Activated naive CD4-positive, alpha-beta T cell treated with anti-CD3 and anti-CD28 coated beads, Interleukin-2, amount 50 U/mL, for 72 hours (primary cell): ENCODE measurements at regions not wholly inside any gene's neighbourhood (a gene's known extent, or its start where the extent isn't known, plus 50 kb on each side); places are given as distances from the start of the nearest gene placed in this dataset.
"Not testable (repeated sequence)": the region's sequence is repeated elsewhere in the genome, so short reads cannot be mapped to it uniquely, and the experiment has no call there.

Experiments used
- ATAC-seq, 2 donors: fragments of 150-1000 bp; cut with Tn5 transposase; 2 replicates each; pipeline ENCODE4 v1.10.0; 2021; ENCODE audit warnings: mild to moderate bottlenecking in 2 of 2, moderate library complexity in 2 of 2
- DNase-seq, 2 donors: peaks; one replicate each; pipeline ENCODE4 v3.0.0; 2021 to 2022; ENCODE audit warnings: low spot score in 2 of 2
- H3K27ac Mint-ChIP-seq, 2 donors: one replicate each; pipeline ENCODE4 v1.8.0; 2022; ENCODE audit warnings: mild to moderate bottlenecking in 2 of 2, mixed read lengths in 2 of 2
- H3K36me3 Mint-ChIP-seq, 2 donors: one replicate each; pipeline ENCODE4 v1.8.0; 2022; ENCODE audit warnings: mixed read lengths in 2 of 2
- H3K9me3 Mint-ChIP-seq, 2 donors: one replicate each; pipeline ENCODE4 v1.8.0; 2022; ENCODE audit warnings: mixed read lengths in 2 of 2

DNA sequence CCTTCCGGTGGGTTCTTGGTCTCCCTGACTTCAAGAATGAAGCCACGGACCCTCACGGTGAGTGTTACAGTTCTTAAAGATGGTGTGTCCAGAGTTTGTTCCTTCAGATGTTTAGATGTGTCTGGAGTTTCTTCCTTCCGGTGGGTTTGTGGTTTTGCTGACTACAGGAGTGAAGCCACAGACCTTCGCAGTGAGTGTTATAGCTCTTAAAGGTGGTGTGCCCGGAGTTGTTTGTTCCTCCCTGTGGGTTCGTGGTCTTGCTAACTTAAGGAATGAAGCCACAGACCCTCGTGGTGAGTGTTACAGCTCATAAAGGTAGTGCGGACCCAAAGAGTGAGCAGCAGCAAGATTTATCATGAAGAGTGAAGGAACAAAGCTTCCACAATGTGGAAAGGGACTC, 87.1 kb upstream of the BASP1 start:
- H3K9me3 Mint-ChIP-seq, H3K27ac Mint-ChIP-seq, H3K36me3 Mint-ChIP-seq, ATAC-seq, DNase-seq: not testable (repeated sequence)

DNA sequence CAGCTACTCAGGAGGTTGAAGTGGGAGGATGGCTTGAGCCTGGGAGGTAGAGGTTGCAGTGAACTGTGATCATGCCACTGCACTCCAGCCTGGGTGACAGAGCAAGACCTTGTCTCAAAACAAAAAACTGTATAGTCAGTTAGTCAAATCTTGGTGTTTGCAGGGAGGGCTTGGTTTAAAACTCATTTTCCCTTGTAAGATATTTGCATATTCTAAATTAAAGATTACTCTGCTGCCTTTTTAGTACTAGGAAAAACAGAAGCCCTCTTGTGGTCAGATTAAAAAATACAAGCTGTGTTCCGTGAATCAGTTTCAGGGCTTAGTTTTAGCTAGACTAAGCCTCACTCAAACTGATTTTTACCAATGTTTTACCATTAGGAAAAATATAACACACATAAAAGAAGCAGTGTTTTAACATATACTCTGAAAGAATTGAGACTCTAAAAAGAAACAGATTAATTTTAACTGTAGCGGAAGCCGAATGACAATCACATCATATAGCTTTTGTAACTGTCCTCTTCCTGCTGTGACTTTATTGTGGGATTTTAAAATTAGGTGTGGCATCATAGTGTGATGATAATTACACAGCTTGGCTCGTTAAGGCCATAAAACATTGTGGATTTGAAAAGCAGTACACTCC, 84.9 kb upstream of the BASP1 start:
- H3K27ac Mint-ChIP-seq, result no peak overlapping the region
- H3K36me3 Mint-ChIP-seq, result no peaks in the 10 kb centered on the region
- no peak for ATAC-seq
- peaks cover 0 to 3% of the 10 kb centered on the region in 2 donors for H3K9me3 Mint-ChIP-seq
- no peak for DNase-seq

GRCh38 chr5:17135050-17135449, 82.4 kb upstream of the BASP1 start:
- Mint-ChIP-seq H3K9me3 (peaks cover 0 to 3% of the 10 kb centered on the region in 2 donors), H3K27ac (no peak overlapping the region), H3K36me3 (no peaks in the 10 kb centered on the region)
- DNase-seq, result no peak
- ATAC-seq, result no peak

DNA sequence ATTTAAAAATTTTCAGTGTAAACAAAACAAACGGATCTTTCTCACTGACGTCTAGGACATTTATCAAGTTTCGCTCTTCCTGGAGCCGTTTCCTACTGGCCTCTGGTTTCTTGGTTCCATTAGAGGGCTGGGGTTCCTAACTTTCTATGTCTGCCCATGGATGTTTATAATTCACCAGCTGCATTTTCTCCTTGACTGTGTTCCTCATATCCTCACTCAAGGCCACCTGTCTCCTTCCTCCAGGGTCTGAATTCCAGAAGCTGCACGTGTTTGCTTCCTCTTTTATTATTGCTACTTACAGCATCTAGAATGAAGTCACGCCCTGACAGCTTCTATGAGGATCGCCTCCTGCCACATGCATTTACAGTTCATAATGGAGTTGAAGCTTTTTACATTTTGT, 74.1 kb upstream of the BASP1 start:
- Mint-ChIP-seq H3K27ac (no peak overlapping the region), H3K36me3 (no peaks in the 10 kb centered on the region), H3K9me3 (no peaks in the 10 kb centered on the region)
- DNase-seq, result no peak
- no peak for ATAC-seq

DNA sequence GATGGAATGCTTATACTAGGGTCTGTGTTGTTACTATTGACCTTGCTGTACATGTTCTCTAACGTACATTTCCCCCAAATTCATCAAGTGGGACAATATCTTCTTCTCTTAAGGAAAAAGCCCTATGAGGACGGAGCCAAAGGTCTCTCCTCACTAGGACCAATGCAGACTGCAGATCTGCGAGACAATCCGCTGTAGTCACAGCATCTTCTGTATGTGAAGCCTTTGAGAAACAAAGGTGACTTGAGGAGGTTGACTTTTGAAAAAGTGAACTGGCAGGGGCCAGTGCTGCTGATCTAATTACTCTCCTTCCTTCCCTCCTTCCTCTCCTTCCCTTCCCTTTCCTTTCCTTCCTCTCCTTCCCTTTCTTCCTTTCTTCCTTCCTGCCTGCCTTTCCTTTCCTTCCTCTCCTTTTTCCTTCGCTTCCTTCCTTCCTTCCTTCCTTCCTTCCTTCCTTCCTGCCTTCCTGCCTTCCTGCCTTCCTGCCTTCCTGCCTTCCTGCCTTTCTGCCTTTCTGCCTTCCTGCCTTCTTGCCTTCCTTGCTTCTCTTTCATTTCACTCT, 71.1 kb upstream of the BASP1 start:
- H3K9me3 Mint-ChIP-seq, result no peaks in the 10 kb centered on the region

GRCh38 chr5:17147170-17147569, 70.3 kb upstream of the BASP1 start:
- Mint-ChIP-seq H3K9me3 (no peaks in the 10 kb centered on the region), H3K36me3 (no peaks in the 10 kb centered on the region), H3K27ac (no peak overlapping the region)
- DNase-seq (no peak), ATAC-seq (no peak)

More for the DNA sequence above, 71.1 kb upstream of the BASP1 start:
- DNase-seq (no peak), ATAC-seq (no peak)
- Mint-ChIP-seq H3K36me3 (no peaks in the 10 kb centered on the region), H3K27ac (no peak overlapping the region)

- no peak for ATAC-seq
- Mint-ChIP-seq H3K36me3 (no peaks in the 10 kb centered on the region), H3K27ac (no peak overlapping the region), H3K9me3 (no peaks in the 10 kb centered on the region)
- DNase-seq, result no peak
Measured at GRCh38 chr5:17147617-17148016, 69.8 kb upstream of the BASP1 start.

DNA sequence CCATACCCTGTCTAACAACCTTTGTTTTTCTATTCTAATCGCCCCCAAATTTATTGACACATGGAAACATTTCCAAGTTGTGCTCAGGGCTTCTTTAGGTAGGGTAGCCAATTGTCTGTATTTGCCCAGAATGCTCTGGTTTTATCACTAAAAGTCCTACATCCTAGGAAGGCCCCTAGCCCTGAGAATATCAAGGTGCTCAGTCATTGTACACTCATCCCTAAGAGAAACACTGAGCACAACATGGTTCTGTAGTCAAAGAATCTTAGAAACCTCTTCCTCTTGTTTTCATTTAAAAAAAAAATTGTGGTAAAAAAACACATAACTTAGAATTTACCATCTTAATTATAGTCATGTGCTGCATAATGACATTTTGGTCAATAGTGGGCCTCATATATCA, 69.0 kb upstream of the BASP1 start:
- Mint-ChIP-seq H3K36me3 (no peaks in the 10 kb centered on the region), H3K27ac (no peak overlapping the region), H3K9me3 (peaks cover 0 to 2% of the 10 kb centered on the region in 2 donors)
- DNase-seq (no peak), ATAC-seq (no peak)

- H3K9me3 Mint-ChIP-seq, result peaks cover 1 to 7% of the 10 kb centered on the region in 2 donors
- DNase-seq, result no peak
- H3K27ac Mint-ChIP-seq, result no peak overlapping the region
- H3K36me3 Mint-ChIP-seq, result no peaks in the 10 kb centered on the region
- no peak for ATAC-seq
Measured at GRCh38 chr5:17149786-17150185, 67.6 kb upstream of the BASP1 start.

DNA sequence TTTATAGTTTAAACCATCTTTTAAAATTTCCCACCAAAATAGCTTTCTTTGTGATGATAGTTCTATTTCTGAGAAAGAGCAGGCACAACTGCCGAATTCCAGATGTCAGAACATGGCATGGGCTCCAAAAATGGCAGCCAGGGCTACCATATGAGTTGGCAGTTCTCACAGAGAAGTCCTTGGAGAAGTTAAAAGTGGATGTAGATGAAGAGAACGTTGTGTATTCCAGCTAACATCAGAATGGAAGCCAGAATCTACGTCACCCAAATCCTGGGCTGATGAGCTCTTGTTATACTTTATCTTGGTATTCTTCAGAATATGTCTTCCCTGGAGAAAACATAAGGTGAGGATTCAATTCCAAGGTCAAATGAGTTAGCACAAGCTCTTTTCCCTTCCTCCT, 66.9 kb upstream of the BASP1 start:
- ATAC-seq, result no peak

GRCh38 chr5:17151686-17152085, 65.7 kb upstream of the BASP1 start:
- no peak for DNase-seq
- Mint-ChIP-seq H3K9me3 (peaks cover 4 to 12% of the 10 kb centered on the region in 2 donors), H3K27ac (no peak overlapping the region), H3K36me3 (no peaks in the 10 kb centered on the region)
- ATAC-seq, result no peak

More for the DNA sequence above, 66.9 kb upstream of the BASP1 start:
- DNase-seq, result no peak
- Mint-ChIP-seq H3K9me3 (peaks cover 4 to 10% of the 10 kb centered on the region in 2 donors), H3K27ac (no peak overlapping the region), H3K36me3 (no peaks in the 10 kb centered on the region)

- no peak for ATAC-seq
- peaks cover 4 to 20% of the 10 kb centered on the region in 2 donors for H3K9me3 Mint-ChIP-seq
Measured at GRCh38 chr5:17154211-17154996, 63.0 kb upstream of the BASP1 start.

DNA sequence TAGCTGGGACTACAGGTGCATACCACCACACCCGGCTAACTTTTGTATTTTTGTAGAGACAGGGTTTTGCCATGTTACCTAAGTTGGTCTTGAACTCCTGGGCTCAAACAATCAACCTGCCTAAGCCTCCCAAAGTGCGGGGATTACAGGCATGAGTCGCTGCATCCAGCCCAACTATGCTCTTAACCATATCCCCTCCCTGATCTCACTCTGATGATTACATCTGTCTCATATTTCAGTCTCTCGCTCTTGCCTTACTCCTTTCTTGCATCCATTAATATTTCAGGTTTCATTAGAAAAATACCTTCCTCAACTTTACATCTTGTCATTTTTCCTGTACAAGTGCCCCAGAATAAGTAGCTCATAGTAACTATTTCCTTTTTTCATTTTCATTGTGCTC, 61.0 kb upstream of the BASP1 start:
- ATAC-seq, result no peak
- DNase-seq, result no peak
- Mint-ChIP-seq H3K36me3 (no peaks in the 10 kb centered on the region), H3K27ac (no peak overlapping the region), H3K9me3 (peaks cover 4 to 20% of the 10 kb centered on the region in 2 donors)

More at GRCh38 chr5:17154211-17154996, 63.0 kb upstream of the BASP1 start:
- no peak for DNase-seq
- Mint-ChIP-seq H3K36me3 (no peaks in the 10 kb centered on the region), H3K27ac (no peak overlapping the region)

DNA sequence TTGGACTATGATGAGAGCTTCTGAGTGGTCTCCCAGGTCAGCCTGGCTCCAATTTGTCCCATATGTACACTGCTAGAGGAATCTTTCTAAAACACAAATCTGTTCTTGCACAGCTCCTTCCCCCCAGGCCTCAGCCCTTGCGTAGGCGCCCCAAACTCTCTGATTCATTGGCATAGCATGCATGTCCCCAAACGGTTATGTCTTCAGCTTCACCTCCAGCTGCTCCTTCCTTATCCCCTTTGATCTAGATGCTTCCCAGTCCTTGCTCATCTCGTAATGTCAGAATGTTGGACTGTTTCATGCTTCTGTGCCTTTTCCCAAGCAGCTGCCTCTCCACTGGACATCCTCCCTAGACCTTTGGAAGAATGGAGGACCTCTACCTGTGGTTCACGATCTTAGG, 60.1 kb upstream of the BASP1 start:
- Mint-ChIP-seq H3K27ac (no peak overlapping the region), H3K9me3 (peaks cover 4 to 20% of the 10 kb centered on the region in 2 donors), H3K36me3 (no peaks in the 10 kb centered on the region)
- no peak for DNase-seq
- ATAC-seq, result no peak

DNA sequence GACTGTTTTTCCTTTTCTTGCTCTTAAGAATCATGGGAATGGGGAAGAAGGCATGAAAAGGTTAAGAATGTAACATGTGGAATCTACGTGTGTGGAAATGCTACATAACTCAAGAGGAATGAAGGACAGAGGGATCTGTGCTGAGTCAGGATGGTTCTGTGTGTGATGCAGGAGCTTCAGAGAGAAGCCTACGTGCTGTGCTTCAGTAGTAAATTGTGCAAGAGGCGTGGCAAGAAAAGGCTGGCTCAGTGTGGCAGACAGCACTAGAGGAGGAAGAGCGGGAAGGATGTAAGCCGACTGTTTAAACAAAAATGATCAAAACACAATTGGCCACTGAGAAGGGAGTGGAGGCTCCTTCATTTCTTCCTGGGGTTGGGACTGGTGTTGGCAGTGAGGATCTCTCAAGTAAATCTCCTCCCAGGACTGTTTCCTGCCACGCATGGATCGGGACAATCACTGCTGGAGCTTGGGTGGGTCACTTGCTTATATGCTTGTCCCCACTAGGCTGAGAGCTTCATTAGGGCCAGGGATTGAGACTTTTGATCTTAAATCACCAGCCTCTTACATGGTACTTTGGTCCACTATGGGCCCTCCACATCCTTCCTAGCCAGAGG, 59.4 kb upstream of the BASP1 start:
- DNase-seq, result no peak
- Mint-ChIP-seq H3K27ac (no peak overlapping the region), H3K36me3 (no peaks in the 10 kb centered on the region), H3K9me3 (peaks cover 4 to 20% of the 10 kb centered on the region in 2 donors)
- no peak for ATAC-seq

DNA sequence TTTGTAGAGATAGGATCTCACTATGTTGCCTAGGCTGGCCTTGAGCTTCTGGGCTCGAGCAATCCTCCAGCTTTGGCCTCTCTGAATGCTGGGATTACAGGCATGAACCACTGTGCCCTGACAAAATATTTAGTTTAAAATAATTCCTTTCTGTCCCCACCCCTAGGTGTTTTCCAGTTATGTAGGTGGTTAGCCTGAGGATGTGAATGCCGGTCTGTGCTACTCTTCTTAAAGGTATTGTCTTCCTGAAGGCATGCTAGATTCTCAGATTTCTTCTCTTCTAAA, 56.7 kb upstream of the BASP1 start:
- Mint-ChIP-seq H3K9me3 (peaks cover 0 to 15% of the 10 kb centered on the region in 2 donors), H3K36me3 (no peaks in the 10 kb centered on the region), H3K27ac (no peak overlapping the region)
- no peak for DNase-seq
- ATAC-seq, result no peak

DNA sequence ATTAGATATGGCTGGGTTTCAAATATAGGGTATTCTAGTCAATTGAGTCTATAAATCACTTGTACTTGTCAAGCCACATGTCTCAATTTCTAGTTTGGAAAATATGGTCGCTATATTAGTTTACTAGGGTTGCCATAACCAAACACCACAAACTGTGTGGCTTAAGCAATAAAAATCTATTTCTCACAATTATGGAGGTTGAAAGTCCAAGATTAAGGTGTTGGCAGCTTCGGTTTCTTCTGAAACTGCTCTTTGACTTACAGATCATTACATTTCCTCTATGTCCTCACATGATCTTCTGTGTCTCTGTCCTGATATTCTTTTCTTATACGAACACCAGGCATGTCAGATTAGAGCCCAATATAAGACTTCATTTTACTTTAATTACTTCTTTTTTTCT, 55.8 kb upstream of the BASP1 start:
- Mint-ChIP-seq H3K36me3 (no peaks in the 10 kb centered on the region), H3K27ac (no peak overlapping the region), H3K9me3 (peaks cover 0 to 12% of the 10 kb centered on the region in 2 donors)
- no peak for ATAC-seq
- no peak for DNase-seq
